RWPE2 (cell line): ENCODE measurements at regions not wholly inside any gene's neighbourhood (a gene's known extent, or its start where the extent isn't known, plus 50 kb on each side); places are given as distances from the start of the nearest gene placed in this dataset.
A peak's percentile ranks its signal among the peaks of the same experiment; 100 is the strongest.

Experiments
- ATAC-seq: fragments of 200-7000 bp; cut with Tn5 transposase; 3 replicates; pipeline ENCODE4 v1.9.1; 2021; ENCODE audit warnings: low read depth
- DNase-seq: peaks from one replicate; pipeline ENCODE4 v3.0.0-alpha.2; 2020; ENCODE audit warnings: low spot score
- H3K27ac ChIP-seq: fragments of 450-650 bp; 2 replicates; pipeline ENCODE4 v1.5.1; 2017; ENCODE audit warnings: mild to moderate bottlenecking; ENCODE audit not compliant: poor library complexity, severe bottlenecking
- H3K27me3 ChIP-seq: fragments of 250-450 bp; sonication (Bioruptor Pico); 2 replicates; pipeline ENCODE4 v1.5.1; 2021; ENCODE audit warnings: mild to moderate bottlenecking, moderate library complexity; ENCODE audit not compliant: insufficient read depth, poor library complexity, severe bottlenecking
- H3K36me3 ChIP-seq: fragments of 250-450 bp; sonication (Bioruptor Pico); 2 replicates; pipeline ENCODE4 v1.5.1; 2020; ENCODE audit warnings: low read depth, mild to moderate bottlenecking, moderate library complexity
- H3K4me1 ChIP-seq: fragments of 250-450 bp; sonication (Bioruptor Pico); 2 replicates; pipeline ENCODE4 v1.5.1; 2021; ENCODE audit warnings: mild to moderate bottlenecking, moderate library complexity; ENCODE audit not compliant: insufficient read depth, poor library complexity, severe bottlenecking
- H3K4me3 ChIP-seq: fragments of 250-450 bp; sonication (Bioruptor Pico); 2 replicates; pipeline ENCODE4 v1.5.1; 2021; ENCODE audit warnings: mild to moderate bottlenecking, moderate library complexity; ENCODE audit not compliant: severe bottlenecking
- H3K9me3 ChIP-seq: fragments of 250-450 bp; sonication (Bioruptor Pico); 2 replicates; pipeline ENCODE4 v1.5.1; 2021; ENCODE audit warnings: mild to moderate bottlenecking, moderate library complexity; ENCODE audit not compliant: severe bottlenecking
- TF ChIP-seq, protein P1 (sequence below): fragments of 450-650 bp; IDR thresholded peaks from one replicate; pipeline ENCODE4 v1.5.1; 2017; ENCODE audit warnings: mild to moderate bottlenecking, moderate library complexity; ENCODE audit not compliant: poor library complexity, severe bottlenecking

DNA sequence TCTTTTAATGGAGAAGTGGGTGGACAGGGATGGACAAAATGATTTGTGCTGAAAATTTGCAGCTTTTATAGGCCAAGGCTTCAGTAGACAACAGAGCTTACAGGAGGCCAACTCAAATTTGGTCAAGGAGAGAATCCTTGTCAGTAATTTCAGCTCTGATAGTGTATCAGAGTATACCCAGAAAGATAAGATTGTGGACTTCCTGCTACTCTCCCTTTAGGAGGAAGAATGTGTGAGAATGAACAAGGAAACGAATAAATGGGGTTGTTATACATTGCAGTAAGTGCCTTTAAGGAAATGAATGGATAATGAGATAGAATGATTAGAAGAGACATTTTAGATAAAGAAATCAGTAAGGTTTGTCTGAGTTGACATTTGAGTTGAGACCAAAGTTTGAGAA is 519.9 kb downstream of the UTRN start:
- TF ChIP-seq, protein P1, sequence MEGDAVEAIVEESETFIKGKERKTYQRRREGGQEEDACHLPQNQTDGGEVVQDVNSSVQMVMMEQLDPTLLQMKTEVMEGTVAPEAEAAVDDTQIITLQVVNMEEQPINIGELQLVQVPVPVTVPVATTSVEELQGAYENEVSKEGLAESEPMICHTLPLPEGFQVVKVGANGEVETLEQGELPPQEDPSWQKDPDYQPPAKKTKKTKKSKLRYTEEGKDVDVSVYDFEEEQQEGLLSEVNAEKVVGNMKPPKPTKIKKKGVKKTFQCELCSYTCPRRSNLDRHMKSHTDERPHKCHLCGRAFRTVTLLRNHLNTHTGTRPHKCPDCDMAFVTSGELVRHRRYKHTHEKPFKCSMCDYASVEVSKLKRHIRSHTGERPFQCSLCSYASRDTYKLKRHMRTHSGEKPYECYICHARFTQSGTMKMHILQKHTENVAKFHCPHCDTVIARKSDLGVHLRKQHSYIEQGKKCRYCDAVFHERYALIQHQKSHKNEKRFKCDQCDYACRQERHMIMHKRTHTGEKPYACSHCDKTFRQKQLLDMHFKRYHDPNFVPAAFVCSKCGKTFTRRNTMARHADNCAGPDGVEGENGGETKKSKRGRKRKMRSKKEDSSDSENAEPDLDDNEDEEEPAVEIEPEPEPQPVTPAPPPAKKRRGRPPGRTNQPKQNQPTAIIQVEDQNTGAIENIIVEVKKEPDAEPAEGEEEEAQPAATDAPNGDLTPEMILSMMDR: no peak
- no peak for ATAC-seq
- Histone ChIP-seq H3K27ac (no peak overlapping the region), H3K4me3 (no peak overlapping the region), H3K4me1 (peaks cover 10% of the 10 kb centered on the region), H3K27me3 (no peaks in the 10 kb centered on the region), H3K36me3 (no peaks in the 10 kb centered on the region), H3K9me3 (no peaks in the 10 kb centered on the region)
- DNase-seq: no peak

DNA sequence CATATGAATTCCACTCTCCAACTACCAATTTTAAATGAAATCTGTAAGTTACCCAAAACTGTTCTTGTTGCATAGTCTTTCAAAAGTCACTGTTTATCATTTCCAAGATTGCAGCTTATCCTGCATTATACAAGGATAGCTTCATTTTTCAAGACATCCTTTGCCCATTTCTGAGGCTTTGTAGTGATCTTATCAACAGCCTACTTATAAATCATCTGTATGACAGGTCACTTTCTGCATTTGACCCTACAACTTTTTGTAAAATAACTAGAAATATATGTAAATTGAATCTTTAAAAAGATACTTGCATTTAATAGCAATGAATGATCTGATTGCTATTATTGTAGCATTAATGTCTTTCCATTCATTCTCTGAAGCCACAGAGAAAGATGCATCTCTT is 521.1 kb downstream of the UTRN start:
- Histone ChIP-seq H3K27me3 (no peaks in the 10 kb centered on the region), H3K4me3 (no peak overlapping the region), H3K4me1 (peaks cover 10% of the 10 kb centered on the region), H3K36me3 (no peaks in the 10 kb centered on the region), H3K27ac (no peak overlapping the region), H3K9me3 (no peaks in the 10 kb centered on the region)
- TF ChIP-seq, protein P1: no peak
- ATAC-seq (no peak), DNase-seq (no peak)

DNA sequence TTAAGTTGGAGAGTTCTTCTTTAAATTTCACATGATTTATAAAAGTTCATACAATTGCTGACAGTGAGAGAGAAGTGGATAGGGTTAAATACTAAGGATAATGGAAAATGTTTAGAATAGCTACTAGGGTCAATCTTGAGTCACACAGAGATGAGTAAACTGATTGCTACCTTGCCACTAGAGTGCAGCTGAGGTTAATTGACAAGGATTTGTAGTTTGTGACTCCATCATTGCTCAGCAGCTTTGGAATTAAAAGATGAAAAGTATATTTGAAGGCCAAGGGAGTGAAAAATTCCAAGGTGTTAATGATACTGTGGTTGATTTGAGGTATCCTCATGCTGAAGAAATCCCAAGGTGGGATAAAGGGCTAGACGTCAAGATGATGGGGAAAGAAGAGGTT is 524.0 kb downstream of the UTRN start:
- Histone ChIP-seq H3K36me3 (no peaks in the 10 kb centered on the region), H3K27ac (no peak overlapping the region), H3K4me3 (no peak overlapping the region), H3K27me3 (no peaks in the 10 kb centered on the region), H3K9me3 (no peaks in the 10 kb centered on the region), H3K4me1 (peaks cover 10% of the 10 kb centered on the region)
- ATAC-seq: peak; percentile 75
- no peak for DNase-seq
- TF ChIP-seq, protein P1: peak; percentile 37

DNA sequence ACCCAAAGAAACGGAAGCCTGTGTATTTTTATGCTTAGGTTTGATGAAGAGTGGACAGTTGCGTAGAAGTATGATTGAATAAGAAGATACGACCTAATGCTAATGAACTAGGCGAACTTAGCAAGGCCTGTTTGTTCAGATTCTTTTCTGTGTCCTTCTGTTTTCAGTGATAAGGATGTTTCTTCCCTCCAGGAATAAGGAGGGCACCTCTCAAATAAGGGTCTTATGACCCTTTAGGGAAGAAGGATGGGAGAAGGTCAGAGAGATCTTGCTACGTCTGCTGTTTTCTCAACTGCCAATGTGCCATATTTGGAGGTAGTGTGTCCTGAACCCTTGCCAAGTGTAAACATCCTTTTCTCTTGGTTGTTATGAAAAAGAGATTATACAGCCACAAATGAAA is 524.8 kb downstream of the UTRN start:
- DNase-seq (no peak), ATAC-seq (no peak)
- Histone ChIP-seq H3K4me1 (peaks cover 10% of the 10 kb centered on the region), H3K36me3 (peaks cover 3% of the 10 kb centered on the region; the same call in 1 of the 2 replicates), H3K9me3 (no peaks in the 10 kb centered on the region), H3K4me3 (no peak overlapping the region), H3K27me3 (no peaks in the 10 kb centered on the region), H3K27ac (no peak overlapping the region)
- TF ChIP-seq, protein P1: no peak

DNA sequence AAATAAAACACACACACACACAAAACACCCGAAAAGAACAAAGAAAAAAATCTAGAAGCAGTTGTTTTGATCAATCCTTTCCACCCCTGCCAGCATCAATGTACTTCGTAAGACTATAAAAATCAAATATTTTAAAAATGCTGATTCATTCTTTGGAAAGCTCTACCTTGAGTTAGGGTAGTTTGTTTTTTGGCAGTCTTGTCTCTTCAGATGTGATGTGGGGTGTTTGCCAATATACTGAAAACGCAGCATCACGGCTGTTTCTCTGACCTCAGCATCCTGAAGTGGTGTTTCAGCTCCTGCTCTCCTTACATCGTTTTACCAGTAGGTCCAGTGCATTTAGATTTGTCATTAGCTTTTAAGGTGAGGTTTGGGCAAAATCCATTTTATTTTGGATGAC is 526.0 kb downstream of the UTRN start:
- H3K4me1 ChIP-seq: peaks cover 10% of the 10 kb centered on the region

More for the DNA sequence above, 526.0 kb downstream of the UTRN start:
- H3K27me3 ChIP-seq: no peaks in the 10 kb centered on the region
- no peak overlapping the region for H3K4me3 ChIP-seq
- no peak overlapping the region for H3K27ac ChIP-seq
- ATAC-seq (no peak), DNase-seq (no peak)
- TF ChIP-seq, protein P1: no peak
- peaks cover 4% of the 10 kb centered on the region; the same call in 1 of the 2 replicates for H3K36me3 ChIP-seq
- no peaks in the 10 kb centered on the region for H3K9me3 ChIP-seq
